Ascending aorta (tissue), 2 donors: ENCODE measurements at regions not wholly inside any gene's neighbourhood (a gene's known extent, or its start where the extent isn't known, plus 50 kb on each side); places are given as distances from the start of the nearest gene placed in this dataset.
A peak's percentile ranks its signal among the peaks of the same experiment; 100 is the strongest.

ENCODE experiments used
- DNase-seq, 2 donors: peaks; one replicate each; pipeline ENCODE4 v3.0.0-alpha.2; 2019; ENCODE audit warnings: low spot score in 2 of 2
- H3K27ac ChIP-seq, 2 donors: fragments of 200-600 bp; sonication (generic); one replicate each; pipeline ENCODE4 v1.5.1; 2016 to 2017; ENCODE audit warnings: mild to moderate bottlenecking in 1 of 2
- H3K27me3 ChIP-seq: fragments of 200-600 bp; sonication (generic); one replicate; pipeline ENCODE4 v1.5.1; 2017
- H3K36me3 ChIP-seq, 2 donors: fragments of 200-600 bp; sonication (generic); one replicate each; pipeline ENCODE4 v1.5.1; 2016
- H3K4me1 ChIP-seq, 2 donors: fragments of 200-600 bp; sonication (generic); one replicate each; pipeline ENCODE4 v1.5.1; 2016 to 2017; ENCODE audit warnings: mild to moderate bottlenecking in 1 of 2
- H3K4me3 ChIP-seq, 2 donors: fragments of 200-600 bp; sonication (generic); one replicate each; pipeline ENCODE4 v1.5.1; 2016 to 2017; ENCODE audit warnings: mild to moderate bottlenecking in 1 of 2
- H3K9me3 ChIP-seq, 2 donors: fragments of 200-600 bp; sonication (generic); one replicate each; pipeline ENCODE4 v1.5.1; 2016
- intact Hi-C: fragments of 100-400 bp; cut with DNase I; formaldehyde crosslinking; loops from one replicate; pipeline ENCODE4 v1.15.1; 2023
- TF ChIP-seq, protein P1 (sequence below), 3 experiments: fragments of 200-600 bp in 2 of 3; fragments of 450-650 bp in 1 of 3; sonication (generic) in 2 of 3; IDR thresholded peaks; one replicate each; pipeline ENCODE4 v1.5.1; 2016 to 2019; ENCODE audit warnings: antibody characterized with exemption in 3 of 3, mild to moderate bottlenecking in 1 of 3, moderate library complexity in 1 of 3

DNA sequence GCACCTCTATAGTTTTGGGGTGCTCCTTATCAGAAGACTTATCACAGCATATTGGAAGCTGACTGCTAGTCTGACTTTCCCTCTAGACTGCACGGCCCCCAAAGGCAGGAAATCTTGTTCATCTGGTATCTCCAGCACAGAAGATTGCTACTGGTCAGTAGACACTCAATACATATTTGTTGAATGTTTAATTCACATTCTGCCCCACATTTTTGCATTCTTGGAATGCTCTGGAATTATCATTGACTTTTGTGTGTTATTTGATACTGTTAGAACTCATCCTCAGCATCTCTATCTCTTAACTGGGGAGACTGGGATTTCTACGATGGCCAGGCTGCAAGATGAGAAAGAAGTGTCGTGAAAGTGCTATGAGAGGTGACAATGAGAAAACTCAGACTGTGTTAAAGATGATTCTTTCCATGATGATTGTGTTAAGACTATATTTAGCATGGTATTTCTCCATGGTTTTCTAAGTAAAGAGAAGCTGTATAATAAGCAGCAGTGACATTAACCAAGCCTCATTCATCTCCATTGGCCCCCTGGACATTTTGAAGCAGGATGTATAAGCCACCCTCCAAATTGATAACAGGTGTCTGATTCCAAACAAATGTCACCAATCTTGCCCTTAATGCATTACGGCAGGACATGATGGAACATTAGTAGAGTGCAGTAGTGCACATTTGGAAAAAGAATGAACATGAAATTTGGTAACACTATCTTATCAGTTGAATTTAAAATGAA lies 440.9 kb downstream of the RFC3 start:
- no peak overlapping the region for H3K4me3 ChIP-seq
- no peak overlapping the region for H3K27ac ChIP-seq
- H3K27me3 ChIP-seq, result no peaks in the 10 kb centered on the region
- H3K36me3 ChIP-seq, result no peaks in the 10 kb centered on the region
- TF ChIP-seq, protein P1, sequence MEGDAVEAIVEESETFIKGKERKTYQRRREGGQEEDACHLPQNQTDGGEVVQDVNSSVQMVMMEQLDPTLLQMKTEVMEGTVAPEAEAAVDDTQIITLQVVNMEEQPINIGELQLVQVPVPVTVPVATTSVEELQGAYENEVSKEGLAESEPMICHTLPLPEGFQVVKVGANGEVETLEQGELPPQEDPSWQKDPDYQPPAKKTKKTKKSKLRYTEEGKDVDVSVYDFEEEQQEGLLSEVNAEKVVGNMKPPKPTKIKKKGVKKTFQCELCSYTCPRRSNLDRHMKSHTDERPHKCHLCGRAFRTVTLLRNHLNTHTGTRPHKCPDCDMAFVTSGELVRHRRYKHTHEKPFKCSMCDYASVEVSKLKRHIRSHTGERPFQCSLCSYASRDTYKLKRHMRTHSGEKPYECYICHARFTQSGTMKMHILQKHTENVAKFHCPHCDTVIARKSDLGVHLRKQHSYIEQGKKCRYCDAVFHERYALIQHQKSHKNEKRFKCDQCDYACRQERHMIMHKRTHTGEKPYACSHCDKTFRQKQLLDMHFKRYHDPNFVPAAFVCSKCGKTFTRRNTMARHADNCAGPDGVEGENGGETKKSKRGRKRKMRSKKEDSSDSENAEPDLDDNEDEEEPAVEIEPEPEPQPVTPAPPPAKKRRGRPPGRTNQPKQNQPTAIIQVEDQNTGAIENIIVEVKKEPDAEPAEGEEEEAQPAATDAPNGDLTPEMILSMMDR (IDR thresholded peaks at IDR 0.05), result no peak
- intact Hi-C loops, result no loop called here
- DNase-seq, result no peak
- H3K9me3 ChIP-seq, result no peaks in the 10 kb centered on the region
- H3K4me1 ChIP-seq, result no peaks in the 10 kb centered on the region

- intact Hi-C loops, result no loop called here
Observed at GRCh38 chr13:34263681-34264080, 445.7 kb downstream of the RFC3 start.

GRCh38 chr13:34265046-34265679 lies 447.2 kb downstream of the RFC3 start:
- no peaks in the 10 kb centered on the region for H3K9me3 ChIP-seq
- intact Hi-C loops, result no loop called here
- no peaks in the 10 kb centered on the region for H3K4me1 ChIP-seq
- H3K36me3 ChIP-seq, result no peaks in the 10 kb centered on the region
- H3K4me3 ChIP-seq, result no peak overlapping the region
- TF ChIP-seq, protein P1 (IDR thresholded peaks at IDR 0.05), result no peak
- no peaks in the 10 kb centered on the region for H3K27me3 ChIP-seq
- H3K27ac ChIP-seq, result no peak overlapping the region
- DNase-seq, result no peak

More at GRCh38 chr13:34263681-34264080, 445.7 kb downstream of the RFC3 start:
- no peak overlapping the region for H3K27ac ChIP-seq
- H3K27me3 ChIP-seq, result no peaks in the 10 kb centered on the region
- H3K36me3 ChIP-seq, result no peaks in the 10 kb centered on the region
- H3K9me3 ChIP-seq, result no peaks in the 10 kb centered on the region
- TF ChIP-seq, protein P1 (IDR thresholded peaks at IDR 0.05), result no peak
- DNase-seq, result no peak
- no peaks in the 10 kb centered on the region for H3K4me1 ChIP-seq
- H3K4me3 ChIP-seq, result no peak overlapping the region

GRCh38 chr13:34276764-34277163 lies 458.8 kb downstream of the RFC3 start:
- Histone ChIP-seq H3K36me3 (no peaks in the 10 kb centered on the region), H3K4me3 (no peak overlapping the region), H3K4me1 (no peaks in the 10 kb centered on the region), H3K9me3 (no peaks in the 10 kb centered on the region), H3K27ac (no peak overlapping the region), H3K27me3 (no peaks in the 10 kb centered on the region)
- TF ChIP-seq, protein P1 (IDR thresholded peaks at IDR 0.05), result no peak
- intact Hi-C loops, result no loop called here
- DNase-seq, result no peak

GRCh38 chr13:34277936-34278335 lies 460.0 kb downstream of the RFC3 start:
- Histone ChIP-seq H3K9me3 (no peaks in the 10 kb centered on the region), H3K36me3 (no peaks in the 10 kb centered on the region), H3K4me1 (no peaks in the 10 kb centered on the region), H3K27ac (peak overlapping the region in 1 of 2 donors; percentile 26), H3K27me3 (no peaks in the 10 kb centered on the region), H3K4me3 (no peak overlapping the region)
- intact Hi-C loops, result no loop called here
- no peak for DNase-seq
- TF ChIP-seq, protein P1 (IDR thresholded peaks at IDR 0.05), result no peak
